ENCODE measurements at regions not wholly inside any gene's neighbourhood (a gene's known extent, or its start where the extent isn't known, plus 50 kb on each side); places are given as distances from the start of the nearest gene placed in this dataset.

DNA sequence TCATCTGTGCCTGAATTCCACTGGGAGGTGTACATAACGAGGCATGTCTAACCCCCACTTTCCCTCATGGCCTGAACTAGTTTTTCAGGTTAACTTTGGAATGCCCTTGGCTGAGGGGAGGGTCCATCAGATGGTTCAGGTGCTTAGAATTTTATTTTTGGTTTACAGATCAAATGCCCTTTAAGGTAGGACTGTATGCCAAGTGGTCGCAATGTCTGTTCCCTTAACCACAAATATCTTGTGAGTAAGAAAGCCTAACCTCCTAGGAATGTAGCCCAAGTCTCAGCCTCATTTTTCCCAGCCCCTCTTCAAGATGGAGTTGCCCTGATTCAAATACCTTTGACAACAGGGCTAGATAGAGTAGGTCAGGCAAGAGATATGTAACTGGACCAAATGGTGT is 78.4 kb downstream of the RNASET2 start:
- Mint-ChIP-seq H3K9me3 (peaks cover 3% of the 10 kb centered on the region), H3K27ac (no peak overlapping the region), H3K4me1 (ENCODE audit: low read depth) (no peaks in the 10 kb centered on the region), H3K36me3 (ENCODE audit: low read depth) (no peaks in the 10 kb centered on the region), H3K27me3 (no peaks in the 10 kb centered on the region), H3K4me3 (no peak overlapping the region)
- no peak for DNase-seq

DNA sequence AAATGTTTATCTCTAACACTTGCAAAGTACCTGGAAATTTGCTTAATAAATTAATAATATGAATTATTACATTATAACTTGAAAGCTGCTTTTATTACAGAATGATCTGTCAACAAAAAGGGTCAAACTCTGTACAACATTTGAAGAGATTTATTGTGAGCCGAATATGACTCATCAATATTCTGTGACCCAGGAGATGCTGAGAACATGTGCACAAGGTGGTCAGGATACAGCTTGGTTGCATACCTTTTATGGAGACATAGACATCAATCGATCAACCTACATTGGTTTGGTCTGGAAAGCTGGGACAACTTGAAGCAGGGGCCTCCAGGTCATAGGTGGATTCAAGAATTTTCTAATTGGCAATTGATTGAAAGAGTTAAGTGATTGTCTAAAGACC is 79.0 kb downstream of the RNASET2 start:
- no peak for DNase-seq

DNA sequence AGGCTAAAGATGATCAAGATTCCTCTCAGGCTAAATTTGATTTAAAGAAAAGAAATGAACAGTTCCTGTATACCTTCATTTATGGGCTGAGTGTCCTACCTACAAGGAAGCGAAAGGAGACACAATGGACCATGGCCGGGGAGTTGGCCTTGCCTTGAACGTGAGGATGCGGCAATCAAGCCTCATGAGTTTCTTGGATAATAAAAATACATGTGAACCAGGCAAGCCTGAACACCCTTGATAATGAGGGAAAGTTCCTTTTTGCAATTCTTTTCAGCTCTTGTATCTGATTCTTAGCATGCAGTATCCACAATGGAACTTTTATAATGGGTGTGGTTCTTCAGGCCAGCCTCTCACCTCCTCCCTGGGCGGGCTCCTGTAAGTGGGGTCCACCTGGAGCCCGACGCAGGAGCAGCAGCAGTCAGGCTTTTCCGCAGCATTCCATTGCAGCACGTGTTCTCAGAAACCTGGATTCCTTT is 83.8 kb downstream of the RNASET2 start:
- DNase-seq = no peak
- Mint-ChIP-seq H3K36me3 (ENCODE audit: low read depth) (no peaks in the 10 kb centered on the region), H3K9me3 (no peaks in the 10 kb centered on the region), H3K27ac (no peak overlapping the region), H3K27me3 (no peaks in the 10 kb centered on the region), H3K4me1 (ENCODE audit: low read depth) (no peaks in the 10 kb centered on the region), H3K4me3 (no peak overlapping the region)

More for the DNA sequence above, 79.0 kb downstream of the RNASET2 start:
- Mint-ChIP-seq H3K27me3 (no peaks in the 10 kb centered on the region), H3K9me3 (no peaks in the 10 kb centered on the region), H3K27ac (no peak overlapping the region), H3K36me3 (ENCODE audit: low read depth) (no peaks in the 10 kb centered on the region), H3K4me1 (ENCODE audit: low read depth) (no peaks in the 10 kb centered on the region), H3K4me3 (no peak overlapping the region)

DNA sequence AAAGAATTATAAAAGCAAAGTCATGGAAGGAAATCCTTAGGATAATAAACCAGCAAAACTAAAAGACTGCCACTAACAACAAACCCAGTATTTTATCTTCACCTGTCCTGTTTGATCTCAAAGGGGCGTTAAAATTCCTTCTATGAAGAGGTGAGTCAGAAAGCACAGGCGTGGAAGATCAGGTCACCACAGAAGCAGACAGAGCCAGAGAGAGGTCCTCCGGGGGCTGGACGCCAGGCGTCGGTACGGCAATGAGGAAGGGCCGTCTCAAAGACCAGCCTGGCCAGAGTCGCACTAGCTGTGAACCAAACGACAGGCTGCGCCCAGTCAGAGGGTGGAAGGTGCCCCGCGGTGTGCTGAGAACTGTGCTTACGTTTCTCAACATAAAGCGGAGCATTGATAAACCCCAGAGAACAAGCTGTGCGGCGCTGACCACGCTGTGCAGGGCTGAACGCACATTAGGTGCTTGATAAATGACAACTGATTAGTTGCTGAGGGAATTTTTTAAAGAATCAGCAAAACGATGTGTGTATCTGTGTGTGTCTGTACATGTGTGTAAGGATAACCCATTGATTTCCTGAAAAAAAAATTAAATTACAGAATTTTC is 85.6 kb downstream of the RNASET2 start:
- H3K4me3 Mint-ChIP-seq = no peak overlapping the region
- H3K36me3 Mint-ChIP-seq (ENCODE audit: low read depth) = no peaks in the 10 kb centered on the region
- no peaks in the 10 kb centered on the region for H3K4me1 Mint-ChIP-seq (ENCODE audit: low read depth)
- H3K27me3 Mint-ChIP-seq = no peaks in the 10 kb centered on the region
- no peaks in the 10 kb centered on the region for H3K9me3 Mint-ChIP-seq
- DNase-seq = no peak
- no peak overlapping the region for H3K27ac Mint-ChIP-seq

DNA sequence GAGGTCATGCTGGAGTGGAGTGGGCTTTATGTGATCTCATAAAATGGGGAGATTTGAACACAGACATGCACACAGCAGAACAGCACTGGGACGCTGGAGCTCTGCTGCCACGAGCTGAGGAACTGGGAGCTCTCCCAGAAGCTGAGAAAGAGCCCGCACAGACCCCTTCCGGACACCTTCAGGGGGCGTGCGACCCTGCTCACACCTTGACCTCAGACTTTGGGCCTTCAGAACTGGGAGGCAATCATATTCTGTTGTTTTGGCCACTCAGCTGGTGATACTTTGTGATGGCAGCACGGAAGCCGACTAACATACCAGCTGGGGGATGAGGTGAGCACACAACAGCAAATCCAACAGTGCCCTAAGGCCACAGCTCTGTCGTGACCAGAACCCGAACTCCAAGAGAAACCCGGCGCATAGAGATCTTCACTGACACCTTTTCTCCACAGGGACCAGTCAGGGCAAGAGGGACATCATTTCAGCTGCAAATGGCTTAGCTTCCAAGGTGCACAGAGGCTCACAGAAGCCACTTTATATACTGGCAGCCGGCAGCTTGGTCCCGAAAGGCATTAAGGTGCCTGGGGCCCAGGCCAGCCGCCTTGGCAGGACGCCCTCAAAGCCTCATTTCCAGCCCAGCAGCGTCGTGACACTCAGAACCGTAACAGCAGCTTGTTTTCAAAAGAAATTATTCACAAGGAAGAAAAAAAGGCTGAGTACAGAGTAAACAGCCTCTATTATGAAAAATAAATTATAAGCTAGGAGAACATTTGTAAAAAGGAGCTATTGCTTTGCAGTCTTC is 89.3 kb downstream of the RNASET2 start:
- Mint-ChIP-seq H3K27me3 (peaks cover under 1% of the 10 kb centered on the region), H3K27ac (no peak overlapping the region), H3K4me1 (ENCODE audit: low read depth) (peaks cover 3% of the 10 kb centered on the region), H3K9me3 (no peaks in the 10 kb centered on the region), H3K36me3 (ENCODE audit: low read depth) (no peaks in the 10 kb centered on the region), H3K4me3 (no peak overlapping the region)
- no peak for DNase-seq

DNA sequence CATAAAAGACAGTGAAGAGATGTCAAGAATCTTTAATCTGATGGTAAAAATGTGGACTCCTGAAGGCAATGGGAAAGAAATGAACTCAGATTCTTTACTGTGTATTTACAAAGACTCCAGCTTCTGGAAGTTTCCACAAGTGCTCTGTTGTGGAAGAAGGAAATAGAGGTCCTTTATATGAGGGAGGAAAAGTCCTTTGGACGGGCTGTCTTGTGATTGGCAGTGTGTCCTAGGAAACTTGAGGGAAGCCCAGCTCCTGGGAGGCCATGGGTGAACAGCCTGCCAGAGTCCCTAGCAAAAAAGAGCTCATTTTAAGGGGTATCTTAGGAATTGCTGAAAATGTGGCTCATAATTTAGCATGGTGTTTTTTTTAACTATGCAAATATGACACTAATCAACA is 92.0 kb downstream of the RNASET2 start:
- Mint-ChIP-seq H3K4me1 (ENCODE audit: low read depth) (peaks cover 7% of the 10 kb centered on the region), H3K27ac (no peak overlapping the region), H3K27me3 (peaks cover 10% of the 10 kb centered on the region), H3K9me3 (no peaks in the 10 kb centered on the region), H3K4me3 (no peak overlapping the region), H3K36me3 (ENCODE audit: low read depth) (no peaks in the 10 kb centered on the region)
- DNase-seq = no peak

DNA sequence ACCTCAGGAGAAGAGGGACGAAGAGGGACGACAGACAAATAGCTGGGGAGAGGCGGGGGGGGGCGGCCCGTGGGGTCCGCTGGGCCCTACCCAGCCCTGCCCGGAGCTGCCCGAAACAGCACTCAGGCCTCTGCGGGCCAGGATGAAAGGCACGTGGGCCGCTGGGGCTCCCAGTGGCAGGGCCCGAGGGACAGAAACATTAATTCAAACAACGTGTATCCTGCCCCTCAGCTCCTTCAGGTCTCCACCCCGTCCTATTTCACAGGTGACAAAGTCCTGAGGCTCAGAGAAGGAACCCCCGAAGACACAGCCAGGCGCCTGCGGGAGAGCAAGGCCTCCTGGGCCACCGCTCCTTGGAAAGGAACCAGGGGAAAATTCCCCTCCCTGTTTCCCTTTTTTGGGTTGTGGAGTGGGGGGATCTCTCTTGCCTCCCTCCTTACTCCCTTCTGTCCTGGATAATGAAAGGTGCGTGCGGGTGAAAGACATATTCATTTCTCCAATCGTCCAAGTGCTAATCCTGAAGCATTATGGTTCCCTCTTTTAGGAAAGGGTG is 93.3 kb downstream of the RNASET2 start:
- DNase-seq = no peak
- Mint-ChIP-seq H3K27me3 (peaks cover 10% of the 10 kb centered on the region), H3K4me3 (peak overlapping the region; percentile 75), H3K27ac (no peak overlapping the region), H3K36me3 (ENCODE audit: low read depth) (no peaks in the 10 kb centered on the region), H3K9me3 (no peaks in the 10 kb centered on the region), H3K4me1 (ENCODE audit: low read depth) (peaks cover 7% of the 10 kb centered on the region)

DNA sequence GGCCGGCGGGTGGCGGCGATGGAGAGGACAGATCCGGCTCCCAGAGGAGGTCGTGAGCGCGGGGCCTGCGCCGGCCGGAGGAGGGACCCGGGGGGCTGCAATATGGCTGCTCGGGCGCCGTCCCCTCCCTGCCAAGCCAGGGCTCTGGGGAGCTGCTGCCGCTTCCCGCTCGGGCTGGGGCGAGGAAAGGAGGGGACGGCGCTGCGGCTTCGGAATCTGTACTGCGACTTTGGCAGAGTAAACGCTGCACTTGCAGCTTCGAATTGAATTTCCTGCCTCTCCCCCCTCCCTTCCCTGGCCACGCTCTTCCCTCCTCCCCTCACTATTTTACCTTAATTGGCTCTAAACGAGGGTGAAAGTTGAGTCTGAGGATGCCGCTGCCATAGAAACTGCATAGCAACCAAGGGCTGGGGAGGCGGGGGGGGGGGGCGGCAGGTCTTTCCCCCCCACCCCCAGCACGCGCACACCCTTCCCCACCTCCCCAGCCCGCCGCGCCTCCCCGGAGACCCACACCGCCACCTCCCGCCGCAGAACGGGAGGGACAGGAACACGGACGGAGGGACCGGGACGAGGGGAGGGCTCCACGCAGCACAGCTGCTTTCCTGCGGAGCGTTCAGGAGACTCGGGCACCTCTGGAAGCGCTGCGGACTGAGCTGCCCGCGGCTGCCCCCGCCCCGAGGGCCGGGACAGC is 93.9 kb downstream of the RNASET2 start:
- Mint-ChIP-seq H3K27me3 (peaks cover 10% of the 10 kb centered on the region), H3K9me3 (no peaks in the 10 kb centered on the region), H3K4me1 (ENCODE audit: low read depth) (peaks cover 7% of the 10 kb centered on the region), H3K27ac (no peak overlapping the region), H3K4me3 (peak overlapping the region; percentile 75), H3K36me3 (ENCODE audit: low read depth) (no peaks in the 10 kb centered on the region)
- DNase-seq = peak; percentile 55

DNA sequence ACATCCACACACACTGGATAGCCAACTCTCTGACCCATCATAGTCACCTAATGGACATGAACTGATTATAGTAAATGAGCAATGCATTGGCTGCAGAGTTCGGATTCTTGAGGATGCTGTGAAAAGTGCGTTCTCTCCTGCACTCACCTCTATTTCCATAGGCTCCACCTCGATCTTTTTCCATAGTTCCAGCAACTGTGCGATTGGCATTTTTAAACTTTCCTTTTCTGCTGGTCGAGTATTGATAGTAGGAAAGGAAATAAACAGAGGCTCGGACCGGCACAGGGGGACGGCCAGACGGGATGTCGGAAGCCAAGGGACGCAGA is 94.4 kb downstream of the RNASET2 start:
- no peaks in the 10 kb centered on the region for H3K36me3 Mint-ChIP-seq (ENCODE audit: low read depth)
- peaks cover 7% of the 10 kb centered on the region for H3K4me1 Mint-ChIP-seq (ENCODE audit: low read depth)
- no peak overlapping the region for H3K27ac Mint-ChIP-seq
- DNase-seq = no peak
- H3K4me3 Mint-ChIP-seq = peak overlapping the region; percentile 75
- H3K9me3 Mint-ChIP-seq = no peaks in the 10 kb centered on the region
- peaks cover 10% of the 10 kb centered on the region for H3K27me3 Mint-ChIP-seq

DNA sequence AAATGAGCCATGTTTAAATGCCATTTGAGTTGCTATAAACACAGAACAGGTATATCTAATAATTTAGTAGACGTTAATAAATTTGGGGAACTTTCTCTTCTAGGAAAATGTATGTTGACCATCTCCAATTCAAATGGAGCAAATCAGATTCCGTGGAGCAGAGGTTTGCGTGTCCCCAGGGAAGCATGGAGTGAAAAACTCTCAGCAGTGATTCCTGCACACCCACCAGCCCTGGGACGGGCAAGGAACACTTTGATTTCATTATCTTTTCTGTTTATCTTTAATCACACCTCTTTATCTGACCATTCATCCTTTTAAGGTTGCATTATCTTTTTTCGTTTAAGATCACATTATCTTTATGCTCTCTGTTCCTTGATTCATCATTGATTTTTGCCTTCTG is 95.0 kb downstream of the RNASET2 start:
- DNase-seq = no peak
- no peaks in the 10 kb centered on the region for H3K9me3 Mint-ChIP-seq
- peaks cover 7% of the 10 kb centered on the region for H3K4me1 Mint-ChIP-seq (ENCODE audit: low read depth)
- H3K4me3 Mint-ChIP-seq = no peak overlapping the region
- H3K27me3 Mint-ChIP-seq = peaks cover 10% of the 10 kb centered on the region
- H3K36me3 Mint-ChIP-seq (ENCODE audit: low read depth) = no peaks in the 10 kb centered on the region
- no peak overlapping the region for H3K27ac Mint-ChIP-seq

DNA sequence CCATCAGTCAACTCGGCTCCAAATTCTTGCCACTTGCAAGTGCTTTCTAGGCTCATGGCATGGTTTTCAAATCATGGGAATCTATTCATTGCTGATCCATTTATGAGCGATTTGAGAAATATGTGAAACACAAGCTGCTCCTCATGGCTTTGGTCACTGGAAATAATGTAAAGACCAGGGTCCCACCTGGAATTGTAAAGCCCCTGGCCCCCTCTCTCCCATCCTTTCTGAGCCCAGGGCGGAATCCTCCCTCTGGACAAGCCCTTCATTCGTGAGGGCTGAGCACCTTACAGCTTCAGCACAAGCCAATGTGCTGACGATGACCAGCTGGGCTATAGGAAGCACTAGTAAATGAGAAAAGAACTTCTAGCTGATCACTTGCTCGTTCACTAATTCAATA is 96.0 kb downstream of the RNASET2 start:
- DNase-seq = no peak
- H3K36me3 Mint-ChIP-seq (ENCODE audit: low read depth) = no peaks in the 10 kb centered on the region
- peaks cover 10% of the 10 kb centered on the region for H3K27me3 Mint-ChIP-seq
- H3K4me1 Mint-ChIP-seq (ENCODE audit: low read depth) = peaks cover 7% of the 10 kb centered on the region
- no peak overlapping the region for H3K27ac Mint-ChIP-seq
- H3K4me3 Mint-ChIP-seq = no peak overlapping the region
- H3K9me3 Mint-ChIP-seq = no peaks in the 10 kb centered on the region

DNA sequence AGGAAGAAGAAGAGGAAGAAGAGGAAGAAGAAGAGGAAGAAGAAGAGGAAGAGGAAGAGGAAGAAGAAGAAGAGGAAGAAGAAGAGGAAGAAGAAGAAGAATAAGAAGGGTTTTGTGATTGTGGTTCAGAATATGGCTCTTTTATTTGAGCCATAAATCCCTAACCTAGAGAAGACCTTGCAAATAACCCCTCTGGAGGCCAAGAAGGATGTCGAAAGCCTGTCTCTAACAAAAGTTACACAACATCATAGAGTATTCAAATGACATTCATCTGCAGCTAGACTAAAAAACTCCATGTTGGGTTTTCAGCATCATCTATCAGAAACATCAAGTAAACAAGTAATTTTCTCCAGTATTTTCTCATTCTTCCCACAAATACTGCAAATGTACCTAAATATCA is 100.9 kb downstream of the RNASET2 start:
- no peaks in the 10 kb centered on the region for H3K27me3 Mint-ChIP-seq
- no peak overlapping the region for H3K4me3 Mint-ChIP-seq
- H3K9me3 Mint-ChIP-seq = no peaks in the 10 kb centered on the region
- DNase-seq = no peak
- peaks cover 6% of the 10 kb centered on the region for H3K4me1 Mint-ChIP-seq (ENCODE audit: low read depth)
- H3K36me3 Mint-ChIP-seq (ENCODE audit: low read depth) = no peaks in the 10 kb centered on the region
- H3K27ac Mint-ChIP-seq = no peak overlapping the region

DNA sequence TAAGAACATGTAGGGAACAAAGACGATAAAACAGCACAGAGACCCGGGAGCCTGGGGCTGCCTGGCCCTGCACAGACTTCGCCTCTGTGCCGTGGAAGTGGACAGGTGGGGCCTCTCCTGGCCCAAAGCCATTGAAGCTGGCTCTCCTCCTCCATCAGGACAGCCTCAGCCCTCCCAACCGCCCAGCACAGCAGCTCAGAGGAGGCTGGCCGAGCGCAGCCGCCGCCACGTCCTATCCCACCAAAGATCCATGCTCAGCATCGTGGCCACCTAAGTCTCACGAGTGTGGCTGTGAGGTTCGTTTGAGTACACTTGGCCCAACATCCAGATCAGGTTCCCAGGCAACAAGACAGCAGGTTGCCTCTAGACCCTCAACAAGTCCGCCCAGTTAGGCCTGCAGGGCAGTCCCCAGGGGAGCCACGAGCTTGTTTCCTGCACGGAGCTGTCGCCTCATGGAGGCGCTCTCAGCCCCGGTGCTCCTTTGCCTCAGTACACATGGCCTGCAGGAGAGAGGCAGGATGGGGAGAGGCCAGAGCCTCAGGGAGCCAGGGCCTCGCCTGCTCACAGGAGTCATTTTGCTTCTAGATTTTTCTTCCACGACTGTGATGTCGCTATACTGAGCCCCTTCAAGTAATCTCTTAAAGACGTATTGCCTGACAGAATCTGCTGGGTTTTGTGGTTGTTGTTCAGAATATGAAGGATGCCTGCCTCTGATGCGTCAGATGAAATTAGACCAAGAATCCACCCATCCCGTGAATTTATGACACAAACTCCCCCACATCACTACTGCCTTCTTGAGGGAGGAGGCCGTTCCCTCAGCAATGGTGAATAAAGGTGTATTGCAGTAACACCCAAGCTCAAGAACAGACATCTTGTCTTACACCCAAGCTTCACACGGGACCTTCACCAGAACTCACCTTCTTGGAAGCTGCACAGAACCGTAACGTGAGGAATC is 102.7 kb downstream of the RNASET2 start:
- Mint-ChIP-seq H3K27me3 (no peaks in the 10 kb centered on the region), H3K4me1 (ENCODE audit: low read depth) (peaks cover 6% of the 10 kb centered on the region), H3K36me3 (ENCODE audit: low read depth) (no peaks in the 10 kb centered on the region)

DNA sequence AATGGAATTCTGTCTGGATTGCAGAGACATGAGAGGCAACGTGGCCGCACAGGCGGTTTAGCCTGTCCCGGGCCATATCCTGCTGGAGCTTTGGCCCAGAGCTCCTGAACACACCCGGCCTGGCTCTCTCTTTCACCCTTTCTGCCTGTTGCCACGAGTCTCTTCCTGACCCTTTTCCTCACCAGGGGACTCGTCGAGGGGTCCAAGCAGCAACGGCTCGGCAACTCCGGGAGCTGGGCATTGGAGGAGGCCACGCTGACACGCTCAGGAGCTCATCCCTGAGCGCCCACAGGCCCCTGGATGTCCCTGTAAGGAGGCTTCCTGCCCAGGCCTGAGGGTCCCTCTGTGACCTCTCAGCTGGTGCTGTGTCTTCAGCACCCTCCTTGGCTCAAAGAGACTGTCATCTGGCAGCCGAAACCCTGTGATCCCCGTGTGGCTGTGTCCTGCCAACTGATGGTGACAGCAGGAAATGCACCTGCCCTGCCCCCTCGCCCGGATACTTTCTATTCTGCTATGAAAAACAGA is 103.8 kb downstream of the RNASET2 start:
- no peaks in the 10 kb centered on the region for H3K36me3 Mint-ChIP-seq (ENCODE audit: low read depth)
- H3K4me3 Mint-ChIP-seq = no peak overlapping the region
- peaks cover 6% of the 10 kb centered on the region for H3K4me1 Mint-ChIP-seq (ENCODE audit: low read depth)
- no peaks in the 10 kb centered on the region for H3K9me3 Mint-ChIP-seq
- peak; percentile 42 for DNase-seq
- H3K27ac Mint-ChIP-seq = no peak overlapping the region
- H3K27me3 Mint-ChIP-seq = no peaks in the 10 kb centered on the region

More for the DNA sequence above, 102.7 kb downstream of the RNASET2 start:
- H3K9me3 Mint-ChIP-seq = no peaks in the 10 kb centered on the region
- no peak for DNase-seq
- no peak overlapping the region for H3K27ac Mint-ChIP-seq
- no peak overlapping the region for H3K4me3 Mint-ChIP-seq
